Neural cell (in vitro differentiated cells): ENCODE measurements at regions not wholly inside any gene's neighbourhood (a gene's known extent, or its start where the extent isn't known, plus 50 kb on each side); places are given as distances from the start of the nearest gene placed in this dataset.

ENCODE experiments used
- H2AFZ ChIP-seq: fragments of 200-600, 300-800 bp; sonication (generic), shearing (Covaris generic); 2 replicates; pipeline ENCODE4 v1.6.0; 2014; ENCODE audit warnings: low read depth, mild to moderate bottlenecking, antibody characterized with exemption, low read length, moderate library complexity
- H3F3A ChIP-seq: fragments of 200-600 bp; shearing (Covaris generic); 2 replicates; pipeline ENCODE4 v1.6.1; 2016; ENCODE audit warnings: mild to moderate bottlenecking, moderate library complexity, mixed read lengths, antibody characterized with exemption, low read length; ENCODE audit not compliant: insufficient read depth, poor library complexity, severe bottlenecking
- H3K27ac ChIP-seq: fragments of 200-600, 300-800 bp; sonication (generic), shearing (Covaris generic); 2 replicates; pipeline ENCODE4 v1.5.1; 2014; ENCODE audit warnings: mild to moderate bottlenecking, low read length, moderate library complexity
- H3K27me3 ChIP-seq: fragments of 300-800, 200-600 bp; sonication (generic), shearing (Covaris generic); 2 replicates; pipeline ENCODE4 v1.6.0; 2014; ENCODE audit warnings: mild to moderate bottlenecking, low read depth, low read length, moderate library complexity; ENCODE audit not compliant: insufficient read depth
- H3K36me3 ChIP-seq: fragments of 300-800, 200-600 bp; sonication (generic), shearing (Covaris generic); 2 replicates; pipeline ENCODE4 v1.5.1; 2014; ENCODE audit warnings: mild to moderate bottlenecking, antibody characterized with exemption, low read length, moderate library complexity; ENCODE audit not compliant: insufficient read depth
- H3K4me2 ChIP-seq: fragments of 300-800, 200-600 bp; sonication (generic), shearing (Covaris generic); 2 replicates; pipeline ENCODE4 v1.6.0; 2014; ENCODE audit warnings: mild to moderate bottlenecking, low read length
- H3K4me3 ChIP-seq: fragments of 300-800, 200-600 bp; sonication (generic), shearing (Covaris generic); 2 replicates; pipeline ENCODE4 v1.5.1; 2014; ENCODE audit warnings: mild to moderate bottlenecking, low read length, moderate library complexity
- H3K79me2 ChIP-seq: fragments of 200-600 bp; shearing (Covaris generic); replicated peaks from 2 replicates; pipeline ENCODE4 v1.6.0; 2014; ENCODE audit warnings: mild to moderate bottlenecking, low read length, moderate library complexity; ENCODE audit not compliant: insufficient read depth
- H3K9ac ChIP-seq: fragments of 300-800, 200-600 bp; sonication (generic), shearing (Covaris generic); 2 replicates; pipeline ENCODE4 v1.6.1; 2016; ENCODE audit warnings: mild to moderate bottlenecking, low read length, mixed read lengths
- H3K9me2 ChIP-seq: fragments of 200-600 bp; shearing (Covaris generic); 2 replicates; pipeline ENCODE4 v1.6.1; 2016; ENCODE audit warnings: mild to moderate bottlenecking, low read length, mixed read lengths; ENCODE audit not compliant: insufficient read depth
- H3K9me3 ChIP-seq: fragments of 200-600, 300-800 bp; sonication (generic), shearing (Covaris generic); 2 replicates; pipeline ENCODE4 v1.6.1; 2016; ENCODE audit warnings: mild to moderate bottlenecking, mixed run types, low read length, moderate library complexity, mixed read lengths
- H4K20me1 ChIP-seq: fragments of 200-600 bp; shearing (Covaris generic); 2 replicates; pipeline ENCODE4 v1.6.1; 2016; ENCODE audit warnings: mild to moderate bottlenecking, mixed run types; ENCODE audit not compliant: insufficient read depth
- CTCF ChIP-seq: fragments of 450-650 bp; IDR thresholded peaks from 2 replicates; pipeline ENCODE4 v1.5.1; 2014; ENCODE audit warnings: antibody characterized with exemption, mild to moderate bottlenecking, moderate library complexity; ENCODE audit not compliant: poor library complexity, severe bottlenecking
- EP300 ChIP-seq: fragments of 450-650 bp; conservative IDR thresholded peaks from 2 replicates; pipeline ENCODE4 v1.6.1; 2014; ENCODE audit warnings: antibody characterized with exemption, mild to moderate bottlenecking, moderate library complexity; ENCODE audit not compliant: poor library complexity, severe bottlenecking
- EZH2 ChIP-seq: fragments of 200-600, 300-800 bp; shearing (Covaris generic), sonication (generic); IDR thresholded peaks from 2 replicates; pipeline ENCODE4 v1.6.1; 2014; ENCODE audit warnings: antibody characterized with exemption, low read length, borderline replicate concordance, mild to moderate bottlenecking; ENCODE audit not compliant: insufficient read depth, poor library complexity, severe bottlenecking
- MXI1 ChIP-seq: fragments of 450-650 bp; conservative IDR thresholded peaks from 2 replicates; pipeline ENCODE4 v1.6.1; 2014; ENCODE audit warnings: antibody characterized with exemption, mild to moderate bottlenecking; ENCODE audit not compliant: poor library complexity, severe bottlenecking
- POLR2AphosphoS5 ChIP-seq: IDR thresholded peaks from 2 replicates; pipeline ENCODE4 v1.6.1; 2012
- RAD21 ChIP-seq: fragments of 450-650 bp; conservative IDR thresholded peaks from 2 replicates; pipeline ENCODE4 v1.6.1; 2014; ENCODE audit warnings: antibody characterized with exemption, mild to moderate bottlenecking, moderate library complexity
- REST ChIP-seq: IDR thresholded peaks from 2 replicates; pipeline ENCODE4 v1.6.1; 2012; ENCODE audit warnings: borderline replicate concordance
- SMC3 ChIP-seq: fragments of 450-650 bp; conservative IDR thresholded peaks from 2 replicates; pipeline ENCODE4 v1.6.1; 2014; ENCODE audit warnings: antibody characterized with exemption, mild to moderate bottlenecking, moderate library complexity; ENCODE audit not compliant: poor library complexity
- TAF1 ChIP-seq: IDR thresholded peaks from 2 replicates; pipeline ENCODE4 v1.6.1; 2012; ENCODE audit warnings: low read depth

- H3K27me3 ChIP-seq, result no peaks in the 10 kb centered on the region
- H3K9me3 ChIP-seq, result no peaks in the 10 kb centered on the region
Measured at GRCh38 chr4:24260133-24260715, 324.1 kb downstream of the DHX15 start.

GRCh38 chr4:24256547-24256946 is 327.8 kb downstream of the DHX15 start:
- no peak for TF ChIP-seq EZH2
- no peak for TF ChIP-seq MXI1
- Histone ChIP-seq H3K9me3 (no peaks in the 10 kb centered on the region), H3K4me3 (no peak overlapping the region), H3K79me2 (no peaks in the 10 kb centered on the region), H3F3A (no peaks in the 10 kb centered on the region), H3K27ac (no peak overlapping the region), H3K36me3 (no peaks in the 10 kb centered on the region), H3K4me2 (no peak overlapping the region), H3K9me2 (no peaks in the 10 kb centered on the region), H3K27me3 (no peaks in the 10 kb centered on the region), H3K9ac (no peak overlapping the region), H4K20me1 (no peaks in the 10 kb centered on the region), H2AFZ (no peak overlapping the region)

More at GRCh38 chr4:24260133-24260715, 324.1 kb downstream of the DHX15 start:
- TF ChIP-seq EZH2 (no peak), EP300 (no peak), CTCF (no peak), TAF1 (no peak), POLR2AphosphoS5 (no peak), REST (no peak), RAD21 (no peak), MXI1 (no peak), SMC3 (no peak)
- Histone ChIP-seq H2AFZ (no peak overlapping the region), H3F3A (no peaks in the 10 kb centered on the region), H3K79me2 (no peaks in the 10 kb centered on the region), H3K36me3 (no peaks in the 10 kb centered on the region), H3K27ac (no peak overlapping the region), H3K9me2 (no peaks in the 10 kb centered on the region), H4K20me1 (no peaks in the 10 kb centered on the region), H3K9ac (no peak overlapping the region), H3K4me3 (no peak overlapping the region), H3K4me2 (no peak overlapping the region)
